HepG2 (cell line): ENCODE measurements at regions not wholly inside any gene's neighbourhood (a gene's known extent, or its start where the extent isn't known, plus 50 kb on each side); places are given as distances from the start of the nearest gene placed in this dataset.
A peak's percentile ranks its signal among the peaks of the same experiment; 100 is the strongest.

Source experiments
- ASH2L ChIP-seq: fragments of 300-600, 200-600 bp; sonication (generic); IDR thresholded peaks from 2 replicates; pipeline ENCODE4 v1.7.0; 2017; ENCODE audit warnings: low read depth, mild to moderate bottlenecking, moderate library complexity, mixed read lengths, low read length; ENCODE audit not compliant: insufficient read length
- ATF1 ChIP-seq: IDR thresholded peaks from 2 replicates; pipeline ENCODE4 v1.6.1; 2016; ENCODE audit warnings: mild to moderate bottlenecking, control low read depth
- EED ChIP-seq: sonication (generic); formaldehyde crosslinking; IDR thresholded peaks from 2 replicates; pipeline ENCODE4 v1.5.0; 2020; ENCODE audit warnings: mild to moderate bottlenecking, missing genetic modification reagents
- FOXJ3 ChIP-seq: sonication (generic); formaldehyde crosslinking; IDR thresholded peaks from 2 replicates; pipeline ENCODE4 v1.4.0; 2020; ENCODE audit warnings: missing genetic modification reagents, mild to moderate bottlenecking, borderline replicate concordance
- HNF4G ChIP-seq, 2 experiments: sonication (generic) in 1 of 2; formaldehyde crosslinking in 1 of 2; IDR thresholded peaks; 2 replicates each; pipeline versions ENCODE4 v1.4.0 to v1.6.1; 2011 to 2020; ENCODE audit warnings: borderline replicate concordance in 2 of 2, low read depth in 2 of 2, mild to moderate bottlenecking in 2 of 2, low read length in 1 of 2, missing genetic modification reagents in 1 of 2, moderate library complexity in 1 of 2
- MTA1 ChIP-seq: sonication (generic); formaldehyde crosslinking; IDR thresholded peaks from 2 replicates; pipeline ENCODE4 v1.4.0; 2020; ENCODE audit warnings: missing genetic modification reagents, mild to moderate bottlenecking, borderline replicate concordance
- MXI1 ChIP-seq: IDR thresholded peaks from 3 replicates; pipeline ENCODE4 v1.6.1; 2012; ENCODE audit warnings: low read depth, low read length, inconsistent platforms, borderline replicate concordance
- NCOA5 ChIP-seq: sonication (generic); formaldehyde crosslinking; IDR thresholded peaks from 2 replicates; pipeline ENCODE4 v1.4.0; 2020; ENCODE audit warnings: missing genetic modification reagents
- RFX1 ChIP-seq: fragments of 450-650 bp; IDR thresholded peaks from 2 replicates; pipeline ENCODE4 v1.6.1; 2017
- RXRA ChIP-seq: sonication (generic); formaldehyde crosslinking; IDR thresholded peaks from 2 replicates; pipeline ENCODE4 v1.5.1; 2020; ENCODE audit warnings: missing genetic modification reagents
- ZFP90 ChIP-seq: sonication (generic); formaldehyde crosslinking; IDR thresholded peaks from 2 replicates; pipeline ENCODE4 v1.8.0; 2022; ENCODE audit warnings: missing genetic modification reagents, mild to moderate bottlenecking, inconsistent platforms, borderline replicate concordance
- ZFY ChIP-seq: sonication (generic); formaldehyde crosslinking; IDR thresholded peaks from 2 replicates; pipeline ENCODE4 v1.4.0; 2020; ENCODE audit warnings: missing genetic modification reagents
- ZKSCAN1 ChIP-seq: fragments of 150-350 bp; IDR thresholded peaks from 2 replicates; pipeline ENCODE4 v1.6.1; 2014; ENCODE audit warnings: low read length
- ZNF564 ChIP-seq: sonication (generic); formaldehyde crosslinking; IDR thresholded peaks from 2 replicates; pipeline ENCODE4 v1.8.1; 2023; ENCODE audit warnings: mild to moderate bottlenecking, missing genetic modification reagents
- ZNF782 ChIP-seq: sonication (generic); formaldehyde crosslinking; IDR thresholded peaks from 2 replicates; pipeline ENCODE4 v1.4.0; 2020; ENCODE audit warnings: missing genetic modification reagents, mild to moderate bottlenecking, borderline replicate concordance
- TF ChIP-seq, protein P1 (sequence below), 2 experiments: sonication (generic) in 1 of 2; formaldehyde crosslinking in 1 of 2; IDR thresholded peaks; 2 replicates each; pipeline versions ENCODE4 v1.4.0 to v1.6.1; 2018 to 2020; ENCODE audit warnings: missing genetic modification reagents in 2 of 2, borderline replicate concordance in 1 of 2, low read depth in 1 of 2, mild to moderate bottlenecking in 1 of 2, missing biosample characterization in 1 of 2
- TF ChIP-seq, protein P2 (sequence below): sonication (generic); formaldehyde crosslinking; IDR thresholded peaks from 2 replicates; pipeline ENCODE4 v1.5.1; 2020; ENCODE audit warnings: mild to moderate bottlenecking, missing genetic modification reagents, moderate library complexity
- TF ChIP-seq, protein P3 (sequence below): sonication (generic); formaldehyde crosslinking; IDR thresholded peaks from 2 replicates; pipeline ENCODE4 v1.8.0; 2022; ENCODE audit warnings: mild to moderate bottlenecking, missing genetic modification reagents; ENCODE audit not compliant: insufficient replicate concordance
- TF ChIP-seq, protein P4 (sequence below): IDR thresholded peaks from 2 replicates; pipeline ENCODE4 v1.6.1; 2016; ENCODE audit warnings: missing compliant biosample characterization, missing genetic modification reagents, borderline replicate concordance

DNA sequence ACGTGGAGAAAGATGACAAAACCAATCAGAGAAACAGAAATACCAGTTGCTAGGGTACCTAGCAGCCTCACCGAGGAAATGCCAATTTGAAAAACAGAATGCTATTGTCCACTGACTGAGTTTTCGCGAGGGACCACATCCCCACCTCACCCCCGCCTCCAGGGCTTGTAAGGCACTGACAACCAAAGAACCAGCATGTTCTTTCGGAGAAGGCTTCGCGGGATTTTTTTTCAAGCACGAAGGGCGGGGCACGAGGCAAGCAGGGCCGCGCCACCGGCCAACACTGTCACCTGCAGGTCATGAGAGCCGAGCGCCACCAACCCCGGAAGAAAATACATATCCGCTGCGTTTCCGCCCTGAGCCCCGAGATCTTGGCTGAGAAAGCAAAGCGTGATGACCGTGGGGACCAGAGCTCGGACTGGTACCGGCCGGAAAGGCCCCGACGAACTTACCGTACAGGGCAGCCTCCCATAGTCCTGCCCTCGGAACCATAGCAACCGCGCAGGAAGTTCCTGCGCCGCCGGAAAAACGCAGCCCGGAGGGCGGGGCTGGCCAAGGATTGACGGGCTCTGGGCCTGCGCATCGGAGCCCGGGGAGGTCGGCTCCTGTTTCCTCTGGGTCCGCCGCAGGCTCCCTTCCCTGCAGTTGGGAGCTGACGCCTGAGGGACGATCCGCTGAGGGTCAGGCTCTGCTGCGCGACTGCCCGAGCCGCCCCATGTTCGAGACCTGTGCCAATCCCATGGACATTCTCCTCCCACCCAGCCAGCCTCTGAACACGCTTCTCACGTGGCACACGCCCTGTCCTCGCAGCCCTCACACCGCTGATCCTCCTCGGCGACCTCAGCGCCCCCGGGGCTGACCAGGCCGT is 59.2 kb upstream of the PAGE5 start (continued):
- peak; percentile 76 for TF ChIP-seq ZFY
- no peak for TF ChIP-seq MTA1
- peak; percentile 74; the same call in 1 of the 2 replicates for TF ChIP-seq ZNF564
- peak; percentile 82 for TF ChIP-seq RFX1
- TF ChIP-seq ZNF782 (CRISPR knock-in tag) = 0 out of 2 replicates have a peak, but pooled peaks have one; percentile 30
- peak; percentile 5; the same call in 1 of the 2 replicates for TF ChIP-seq HNF4G (IDR thresholded peaks at IDR 0.05; ENCODE audit: borderline replicate concordance, low read depth, low read length)
- no peak for TF ChIP-seq HNF4G (CRISPR knock-in tag; IDR thresholded peaks at IDR 0.05; ENCODE audit: borderline replicate concordance, low read depth)
- peak; percentile 71 for TF ChIP-seq ASH2L
- TF ChIP-seq ATF1 (CRISPR knock-in tag) = peak; percentile 51; the same call in 1 of the 2 replicates
- peak; percentile 12; the same call in 1 of the 2 replicates for TF ChIP-seq FOXJ3
- peak; percentile 33; the same call in 1 of the 2 replicates for TF ChIP-seq RXRA (CRISPR knock-in tag)
- TF ChIP-seq, protein P1, sequence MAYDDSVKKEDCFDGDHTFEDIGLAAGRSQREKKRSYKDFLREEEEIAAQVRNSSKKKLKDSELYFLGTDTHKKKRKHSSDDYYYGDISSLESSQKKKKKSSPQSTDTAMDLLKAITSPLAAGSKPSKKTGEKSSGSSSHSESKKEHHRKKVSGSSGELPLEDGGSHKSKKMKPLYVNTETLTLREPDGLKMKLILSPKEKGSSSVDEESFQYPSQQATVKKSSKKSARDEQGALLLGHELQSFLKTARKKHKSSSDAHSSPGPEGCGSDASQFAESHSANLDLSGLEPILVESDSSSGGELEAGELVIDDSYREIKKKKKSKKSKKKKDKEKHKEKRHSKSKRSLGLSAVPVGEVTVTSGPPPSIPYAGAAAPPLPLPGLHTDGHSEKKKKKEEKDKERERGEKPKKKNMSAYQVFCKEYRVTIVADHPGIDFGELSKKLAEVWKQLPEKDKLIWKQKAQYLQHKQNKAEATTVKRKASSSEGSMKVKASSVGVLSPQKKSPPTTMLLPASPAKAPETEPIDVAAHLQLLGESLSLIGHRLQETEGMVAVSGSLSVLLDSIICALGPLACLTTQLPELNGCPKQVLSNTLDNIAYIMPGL (CRISPR knock-in tag; IDR thresholded peaks at IDR 0.05; ENCODE audit: borderline replicate concordance in 1 of 2, low read depth in 1 of 2) = peak in 1 of 2 experiments; percentile 25; a peak in 2 of 4 replicates
- TF ChIP-seq, protein P2, sequence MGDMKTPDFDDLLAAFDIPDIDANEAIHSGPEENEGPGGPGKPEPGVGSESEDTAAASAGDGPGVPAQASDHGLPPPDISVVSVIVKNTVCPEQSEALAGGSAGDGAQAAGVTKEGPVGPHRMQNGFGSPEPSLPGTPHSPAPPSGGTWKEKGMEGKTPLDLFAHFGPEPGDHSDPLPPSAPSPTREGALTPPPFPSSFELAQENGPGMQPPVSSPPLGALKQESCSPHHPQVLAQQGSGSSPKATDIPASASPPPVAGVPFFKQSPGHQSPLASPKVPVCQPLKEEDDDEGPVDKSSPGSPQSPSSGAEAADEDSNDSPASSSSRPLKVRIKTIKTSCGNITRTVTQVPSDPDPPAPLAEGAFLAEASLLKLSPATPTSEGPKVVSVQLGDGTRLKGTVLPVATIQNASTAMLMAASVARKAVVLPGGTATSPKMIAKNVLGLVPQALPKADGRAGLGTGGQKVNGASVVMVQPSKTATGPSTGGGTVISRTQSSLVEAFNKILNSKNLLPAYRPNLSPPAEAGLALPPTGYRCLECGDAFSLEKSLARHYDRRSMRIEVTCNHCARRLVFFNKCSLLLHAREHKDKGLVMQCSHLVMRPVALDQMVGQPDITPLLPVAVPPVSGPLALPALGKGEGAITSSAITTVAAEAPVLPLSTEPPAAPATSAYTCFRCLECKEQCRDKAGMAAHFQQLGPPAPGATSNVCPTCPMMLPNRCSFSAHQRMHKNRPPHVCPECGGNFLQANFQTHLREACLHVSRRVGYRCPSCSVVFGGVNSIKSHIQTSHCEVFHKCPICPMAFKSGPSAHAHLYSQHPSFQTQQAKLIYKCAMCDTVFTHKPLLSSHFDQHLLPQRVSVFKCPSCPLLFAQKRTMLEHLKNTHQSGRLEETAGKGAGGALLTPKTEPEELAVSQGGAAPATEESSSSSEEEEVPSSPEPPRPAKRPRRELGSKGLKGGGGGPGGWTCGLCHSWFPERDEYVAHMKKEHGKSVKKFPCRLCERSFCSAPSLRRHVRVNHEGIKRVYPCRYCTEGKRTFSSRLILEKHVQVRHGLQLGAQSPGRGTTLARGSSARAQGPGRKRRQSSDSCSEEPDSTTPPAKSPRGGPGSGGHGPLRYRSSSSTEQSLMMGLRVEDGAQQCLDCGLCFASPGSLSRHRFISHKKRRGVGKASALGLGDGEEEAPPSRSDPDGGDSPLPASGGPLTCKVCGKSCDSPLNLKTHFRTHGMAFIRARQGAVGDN (CRISPR knock-in tag) = peak; percentile 78
- TF ChIP-seq ZKSCAN1 = no peak
- peak; percentile 66; the same call in 2 of the 3 replicates for TF ChIP-seq MXI1
- TF ChIP-seq NCOA5 (CRISPR knock-in tag) = no peak
- TF ChIP-seq, protein P3, sequence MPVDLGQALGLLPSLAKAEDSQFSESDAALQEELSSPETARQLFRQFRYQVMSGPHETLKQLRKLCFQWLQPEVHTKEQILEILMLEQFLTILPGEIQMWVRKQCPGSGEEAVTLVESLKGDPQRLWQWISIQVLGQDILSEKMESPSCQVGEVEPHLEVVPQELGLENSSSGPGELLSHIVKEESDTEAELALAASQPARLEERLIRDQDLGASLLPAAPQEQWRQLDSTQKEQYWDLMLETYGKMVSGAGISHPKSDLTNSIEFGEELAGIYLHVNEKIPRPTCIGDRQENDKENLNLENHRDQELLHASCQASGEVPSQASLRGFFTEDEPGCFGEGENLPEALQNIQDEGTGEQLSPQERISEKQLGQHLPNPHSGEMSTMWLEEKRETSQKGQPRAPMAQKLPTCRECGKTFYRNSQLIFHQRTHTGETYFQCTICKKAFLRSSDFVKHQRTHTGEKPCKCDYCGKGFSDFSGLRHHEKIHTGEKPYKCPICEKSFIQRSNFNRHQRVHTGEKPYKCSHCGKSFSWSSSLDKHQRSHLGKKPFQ (CRISPR knock-in tag) = no peak
- TF ChIP-seq ZFP90 (CRISPR knock-in tag) = peak; percentile 52; the same call in 1 of the 2 replicates
- no peak for TF ChIP-seq EED (CRISPR knock-in tag)
- TF ChIP-seq, protein P4, sequence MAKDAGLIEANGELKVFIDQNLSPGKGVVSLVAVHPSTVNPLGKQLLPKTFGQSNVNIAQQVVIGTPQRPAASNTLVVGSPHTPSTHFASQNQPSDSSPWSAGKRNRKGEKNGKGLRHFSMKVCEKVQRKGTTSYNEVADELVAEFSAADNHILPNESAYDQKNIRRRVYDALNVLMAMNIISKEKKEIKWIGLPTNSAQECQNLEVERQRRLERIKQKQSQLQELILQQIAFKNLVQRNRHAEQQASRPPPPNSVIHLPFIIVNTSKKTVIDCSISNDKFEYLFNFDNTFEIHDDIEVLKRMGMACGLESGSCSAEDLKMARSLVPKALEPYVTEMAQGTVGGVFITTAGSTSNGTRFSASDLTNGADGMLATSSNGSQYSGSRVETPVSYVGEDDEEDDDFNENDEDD (CRISPR knock-in tag) = peak; percentile 59; the same call in 1 of the 2 replicates
